K562 (cell line): ENCODE measurements at regions not wholly inside any gene's neighbourhood (a gene's known extent, or its start where the extent isn't known, plus 50 kb on each side); places are given as distances from the start of the nearest gene placed in this dataset.
A peak's percentile ranks its signal among the peaks of the same experiment; 100 is the strongest.

Experiments
- BDP1 ChIP-seq: IDR thresholded peaks from 3 replicates; pipeline ENCODE4 v1.6.1; 2011; ENCODE audit not compliant: insufficient read length, insufficient read depth
- CBX5 ChIP-seq: IDR thresholded peaks from 2 replicates; pipeline ENCODE4 v1.6.1; 2014; ENCODE audit warnings: low read depth, borderline replicate concordance
- CTCFL ChIP-seq: IDR thresholded peaks from 2 replicates; pipeline ENCODE4 v1.6.1; 2011; ENCODE audit warnings: borderline replicate concordance, low read depth, mild to moderate bottlenecking, moderate library complexity, low read length; ENCODE audit not compliant: insufficient read depth, poor library complexity, severe bottlenecking
- ETS1 ChIP-seq: conservative IDR thresholded peaks from 2 replicates; pipeline ENCODE4 v1.6.1; 2011; ENCODE audit warnings: low read depth, mild to moderate bottlenecking, low read length; ENCODE audit not compliant: control insufficient read depth
- IFI16 ChIP-seq: fragments of 250-450 bp; sonication (Bioruptor Pico); IDR thresholded peaks from 2 replicates; pipeline ENCODE4 v2.1.2; 2022; ENCODE audit warnings: mild to moderate bottlenecking, inconsistent platforms
- KLF16 ChIP-seq: IDR thresholded peaks from 2 replicates; pipeline ENCODE4 v1.6.1; 2016; ENCODE audit warnings: antibody characterized with exemption
- MTA1 ChIP-seq: fragments of 450-650 bp; IDR thresholded peaks from 2 replicates; pipeline ENCODE4 v1.6.1; 2017; ENCODE audit warnings: borderline replicate concordance
- NCOA2 ChIP-seq, 2 experiments: fragments of 450-650 bp; IDR thresholded peaks; 2 replicates each; pipeline ENCODE4 v1.6.1; 2018; ENCODE audit warnings: mild to moderate bottlenecking in 2 of 2, moderate library complexity in 1 of 2; ENCODE audit not compliant: partially characterized antibody in 2 of 2
- NRF1 ChIP-seq, 2 experiments: fragments of 450-650 bp; IDR thresholded peaks in 1 of 2; conservative IDR thresholded peaks in 1 of 2; 2 replicates each; pipeline ENCODE4 v1.6.1; 2014; ENCODE audit warnings: mild to moderate bottlenecking in 2 of 2
- PBX2 ChIP-seq, 2 experiments: IDR thresholded peaks in 1 of 2; conservative IDR thresholded peaks in 1 of 2; 2 replicates each; pipeline ENCODE4 v1.6.1; 2016; ENCODE audit warnings: low read depth in 2 of 2, mild to moderate bottlenecking in 1 of 2, missing compliant biosample characterization in 1 of 2, missing genetic modification characterization in 1 of 2, moderate library complexity in 1 of 2
- RAD21 ChIP-seq, 2 experiments: fragments of 250-450 bp in 1 of 2; fragments of 450-650 bp in 1 of 2; sonication (Bioruptor Pico) in 1 of 2; formaldehyde crosslinking in 1 of 2; IDR thresholded peaks in 1 of 2; conservative IDR thresholded peaks in 1 of 2; 2 replicates each; pipeline versions ENCODE4 v1.4.0 to v1.8.0; 2020 to 2022; ENCODE audit warnings: mild to moderate bottlenecking in 2 of 2, moderate library complexity in 1 of 2
- SMAD1 ChIP-seq: fragments of 150-350 bp; IDR thresholded peaks from 2 replicates; pipeline ENCODE4 v1.6.1; 2014; ENCODE audit warnings: low read length, low read depth; ENCODE audit not compliant: partially characterized antibody
- SMAD3 ChIP-seq: fragments of 450-650 bp; formaldehyde crosslinking; conservative IDR thresholded peaks from 2 replicates; pipeline ENCODE4 v1.4.0; 2020; ENCODE audit warnings: mild to moderate bottlenecking
- THRAP3 ChIP-seq: fragments of 450-650 bp; IDR thresholded peaks from 2 replicates; pipeline ENCODE4 v1.6.1; 2016; ENCODE audit warnings: mild to moderate bottlenecking, inconsistent platforms, borderline replicate concordance
- XRCC5 ChIP-seq: fragments of 200-400 bp; formaldehyde crosslinking; IDR thresholded peaks from 2 replicates; pipeline ENCODE4 v1.6.1; 2017; ENCODE audit warnings: low read depth, mild to moderate bottlenecking, low read length
- ZNF224 ChIP-seq: sonication (generic); formaldehyde crosslinking; IDR thresholded peaks from 2 replicates; pipeline ENCODE4 v1.8.0; 2022; ENCODE audit warnings: mild to moderate bottlenecking, missing genetic modification reagents
- ZNF655 ChIP-seq: fragments of 250-450 bp; sonication (Bioruptor Pico); IDR thresholded peaks from 2 replicates; pipeline ENCODE4 v1.5.0; 2021
- ZNF75A ChIP-seq: fragments of 450-650 bp; formaldehyde crosslinking; IDR thresholded peaks from 2 replicates; pipeline ENCODE4 v1.4.0; 2020; ENCODE audit warnings: mild to moderate bottlenecking
- ZNF764 ChIP-seq: fragments of 250-450 bp; sonication (Bioruptor Pico); IDR thresholded peaks from 2 replicates; pipeline ENCODE4 v1.4.0; 2020; ENCODE audit warnings: low read depth, mild to moderate bottlenecking, moderate library complexity

GRCh38 chr1:9181176-9181906 lies 52.4 kb upstream of the GPR157 start (continued):
- no peak for TF ChIP-seq ZNF655 (CRISPR knock-in tag)
- TF ChIP-seq CBX5 = peak; percentile 3; the same call in 1 of the 2 replicates
- TF ChIP-seq PBX2 (CRISPR knock-in tag; IDR thresholded peaks at IDR 0.05; ENCODE audit: low read depth) = no peak
- TF ChIP-seq PBX2 (tag; conservative IDR thresholded peaks at IDR 0.05; ENCODE audit: low read depth) = no peak
- no peak for TF ChIP-seq SMAD1
- TF ChIP-seq NCOA2 (IDR thresholded peaks at IDR 0.05; ENCODE audit: partially characterized antibody in 2 of 2) = no peak
- TF ChIP-seq KLF16 = 0 out of 2 replicates have a peak, but pooled peaks have one; percentile 19
- TF ChIP-seq MTA1 = no peak
- TF ChIP-seq RAD21 (CRISPR knock-in tag; conservative IDR thresholded peaks at IDR 0.05 in 1 of 2, IDR thresholded peaks at IDR 0.05 in 1 of 2) = peak in 1 of 2 experiments; percentile 41; a peak in 2 of 4 replicates
- TF ChIP-seq THRAP3 = no peak
- 0 out of 2 replicates have a peak, but pooled peaks have one; percentile 19 for TF ChIP-seq ETS1
- no peak for TF ChIP-seq ZNF224 (CRISPR knock-in tag)
- TF ChIP-seq ZNF764 = no peak
- TF ChIP-seq CTCFL = peak; percentile 28
- no peak for TF ChIP-seq IFI16
- no peak for TF ChIP-seq BDP1
- TF ChIP-seq SMAD3 (CRISPR knock-in tag) = no peak
- TF ChIP-seq NRF1 (conservative IDR thresholded peaks at IDR 0.05 in 1 of 2, IDR thresholded peaks at IDR 0.05 in 1 of 2) = no peak
- peak; percentile 63; the same call in 1 of the 2 replicates for TF ChIP-seq XRCC5
- no peak for TF ChIP-seq ZNF75A (CRISPR knock-in tag)
